Right lobe of liver (tissue), 6 donors: ENCODE measurements at regions not wholly inside any gene's neighbourhood (a gene's known extent, or its start where the extent isn't known, plus 50 kb on each side); places are given as distances from the start of the nearest gene placed in this dataset.
A peak's percentile ranks its signal among the peaks of the same experiment; 100 is the strongest.
"Not testable (repeated sequence)": the region's sequence is repeated elsewhere in the genome, so short reads cannot be mapped to it uniquely, and the experiment has no call there.

ENCODE experiments used
- ATAC-seq, 4 donors: fragments of 200-7000 bp; cut with Tn5 transposase; one replicate each; pipeline ENCODE4 v1.9.1; 2020; ENCODE audit warnings: mild to moderate bottlenecking in 4 of 4, moderate library complexity in 4 of 4
- DNase-seq, 3 donors: peaks; one replicate each; pipeline ENCODE4 v3.0.0-alpha.2; 2020
- H3K27ac ChIP-seq, 3 donors: fragments of 200-600 bp; one replicate each; pipeline ENCODE4 v1.8.0; 2022
- H3K27me3 ChIP-seq, 2 donors: fragments of 200-600 bp; one replicate each; pipeline ENCODE4 v1.8.0; 2022
- H3K36me3 ChIP-seq, 4 donors: fragments of 200-600 bp; sonication (generic) in 1 of 4; one replicate each; pipeline versions ENCODE4 v1.5.1 to v1.8.0; 2017 to 2022; ENCODE audit warnings: control low read depth in 1 of 4
- H3K4me1 ChIP-seq, 4 donors: fragments of 200-600 bp; sonication (generic) in 1 of 4; one replicate each; pipeline versions ENCODE4 v1.5.1 to v1.8.0; 2017 to 2022; ENCODE audit warnings: control low read depth in 1 of 4
- H3K4me3 ChIP-seq, 3 donors: fragments of 200-600 bp; one replicate each; pipeline ENCODE4 v1.8.0; 2022
- H3K9me3 ChIP-seq, 4 donors: fragments of 200-600 bp; sonication (generic) in 1 of 4; one replicate each; pipeline versions ENCODE4 v1.5.1 to v1.8.0; 2017 to 2022; ENCODE audit warnings: control low read depth in 1 of 4
- POLR2A ChIP-seq: fragments of 450-650 bp; IDR thresholded peaks from one replicate; pipeline ENCODE4 v1.6.1; 2017; ENCODE audit warnings: antibody characterized with exemption, mild to moderate bottlenecking
- WGBS: methylation state at CpG from one replicate; pipeline ENCODE4 v1.1.6; 2018; ENCODE audit warnings: low coverage, low lambda C conversion rate; ENCODE audit not compliant: insufficient coverage; ENCODE audit errors: missing lambda C conversion rate; 5-methylcytosine and 5-hydroxymethylcytosine counted together
- intact Hi-C, 2 donors: fragments of 100-400 bp; cut with DNase I; formaldehyde crosslinking; loops; one replicate each; pipeline versions ENCODE4 v1.11.2 to v1.14.1; 2022
- TF ChIP-seq, protein P1 (sequence below), 4 donors: fragments of 200-600 bp in 3 of 4; fragments of 450-650 bp in 1 of 4; IDR thresholded peaks; one replicate each; pipeline versions ENCODE4 v1.5.1 to v1.8.0; 2016 to 2022; ENCODE audit warnings: antibody characterized with exemption in 4 of 4, mild to moderate bottlenecking in 2 of 4
- donor health status: DM: no; HTN: yes; CAD: no.
- donor health status: DM: no; HTN: no; CAD: no.
- donor health status: DM: no; HTN: no; CAD: no.
- donor health status: DM: no; HTN: yes; CAD: no.
- donor health status: DM: no; HTN: yes; CAD: no.

DNA sequence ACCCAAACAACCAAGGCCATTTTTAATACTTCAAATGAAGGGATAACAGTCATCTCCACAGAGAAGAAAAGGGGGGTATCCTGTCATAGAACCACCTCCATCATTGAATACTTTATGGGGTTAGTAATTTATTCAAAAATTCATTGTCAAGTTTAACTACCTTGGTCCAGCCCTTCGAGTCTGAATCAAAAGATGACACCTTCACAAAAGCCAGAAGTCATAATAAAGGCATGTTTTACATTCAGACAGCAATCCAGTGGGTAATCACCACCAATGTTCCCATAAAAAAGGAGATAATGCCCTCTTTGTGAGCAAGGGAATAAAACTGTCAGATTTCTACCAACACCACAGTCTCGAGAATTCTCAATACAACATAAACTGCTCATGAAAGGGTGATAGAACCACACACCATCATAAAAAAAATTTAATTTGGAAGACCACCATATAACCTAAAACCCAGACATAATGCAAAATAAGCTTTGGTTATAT lies 145.6 kb upstream of the ZBTB20 start:
- no peak overlapping the region for H3K4me3 ChIP-seq
- H3K36me3 ChIP-seq = no peaks in the 10 kb centered on the region
- ATAC-seq = no peak
- DNase-seq = no peak
- no peaks in the 10 kb centered on the region for H3K27me3 ChIP-seq
- intact Hi-C loops = no loop called here
- 58% methylated on average over 2 of the region's 2 CpGs for WGBS
- TF ChIP-seq, protein P1, sequence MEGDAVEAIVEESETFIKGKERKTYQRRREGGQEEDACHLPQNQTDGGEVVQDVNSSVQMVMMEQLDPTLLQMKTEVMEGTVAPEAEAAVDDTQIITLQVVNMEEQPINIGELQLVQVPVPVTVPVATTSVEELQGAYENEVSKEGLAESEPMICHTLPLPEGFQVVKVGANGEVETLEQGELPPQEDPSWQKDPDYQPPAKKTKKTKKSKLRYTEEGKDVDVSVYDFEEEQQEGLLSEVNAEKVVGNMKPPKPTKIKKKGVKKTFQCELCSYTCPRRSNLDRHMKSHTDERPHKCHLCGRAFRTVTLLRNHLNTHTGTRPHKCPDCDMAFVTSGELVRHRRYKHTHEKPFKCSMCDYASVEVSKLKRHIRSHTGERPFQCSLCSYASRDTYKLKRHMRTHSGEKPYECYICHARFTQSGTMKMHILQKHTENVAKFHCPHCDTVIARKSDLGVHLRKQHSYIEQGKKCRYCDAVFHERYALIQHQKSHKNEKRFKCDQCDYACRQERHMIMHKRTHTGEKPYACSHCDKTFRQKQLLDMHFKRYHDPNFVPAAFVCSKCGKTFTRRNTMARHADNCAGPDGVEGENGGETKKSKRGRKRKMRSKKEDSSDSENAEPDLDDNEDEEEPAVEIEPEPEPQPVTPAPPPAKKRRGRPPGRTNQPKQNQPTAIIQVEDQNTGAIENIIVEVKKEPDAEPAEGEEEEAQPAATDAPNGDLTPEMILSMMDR (IDR thresholded peaks at IDR 0.05) = no peak
- no peak for TF ChIP-seq POLR2A
- no peak overlapping the region for H3K27ac ChIP-seq
- no peaks in the 10 kb centered on the region for H3K4me1 ChIP-seq
- no peaks in the 10 kb centered on the region for H3K9me3 ChIP-seq

DNA sequence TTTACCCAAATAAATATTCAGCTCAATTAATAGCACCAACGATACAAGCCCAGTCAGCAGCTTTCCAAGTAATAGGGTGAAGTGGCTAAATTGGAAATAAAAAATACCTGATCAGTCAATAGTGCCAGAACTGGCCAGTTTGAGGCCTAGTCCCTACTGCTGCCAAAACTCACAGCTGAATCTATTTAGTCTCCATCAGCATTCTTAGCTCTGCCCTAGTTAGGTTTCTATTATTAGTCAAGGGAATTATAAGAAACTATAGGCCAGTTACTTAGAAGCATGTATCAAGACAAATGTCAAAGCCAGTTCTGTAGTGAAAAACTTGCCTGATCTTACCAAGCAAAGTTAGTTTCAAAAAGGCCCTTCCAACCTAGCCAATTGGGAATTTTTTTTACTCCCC lies 146.2 kb upstream of the ZBTB20 start:
- WGBS = 57% methylated on average over 1 of the region's 1 CpG
- no peak for TF ChIP-seq POLR2A
- TF ChIP-seq, protein P1 (IDR thresholded peaks at IDR 0.05) = no peak
- ATAC-seq (no peak), DNase-seq (no peak)
- no peak overlapping the region for H3K27ac ChIP-seq
- no peak overlapping the region for H3K4me3 ChIP-seq
- intact Hi-C loops = no loop called here
- H3K36me3 ChIP-seq = no peaks in the 10 kb centered on the region
- H3K9me3 ChIP-seq = no peaks in the 10 kb centered on the region
- H3K4me1 ChIP-seq = no peaks in the 10 kb centered on the region
- H3K27me3 ChIP-seq = no peaks in the 10 kb centered on the region

DNA sequence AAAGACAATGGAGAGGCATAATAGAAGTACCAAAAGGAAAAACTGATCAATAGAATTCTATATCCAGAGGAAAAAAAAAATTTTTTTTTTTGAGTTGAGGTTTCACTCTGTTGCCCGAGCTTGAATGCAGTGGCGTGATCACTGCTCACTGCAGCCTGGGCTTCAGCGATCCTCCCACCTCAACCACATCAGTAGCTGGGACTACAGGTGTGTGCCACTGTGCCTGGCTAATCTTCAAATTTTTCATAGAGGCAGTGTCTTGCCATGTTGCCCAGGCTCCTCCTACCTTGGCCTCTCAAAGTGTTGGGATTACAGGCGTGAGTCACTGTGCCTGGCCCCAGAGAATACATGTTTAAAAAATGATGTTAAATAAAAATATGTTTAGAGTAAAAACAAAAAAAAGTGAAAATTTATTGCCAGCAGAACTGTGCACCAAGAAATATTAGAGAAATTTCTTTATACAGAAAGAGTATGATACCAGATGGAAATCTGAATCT lies 154.3 kb upstream of the ZBTB20 start:
- DNase-seq (no peak), ATAC-seq (no peak)
- Histone ChIP-seq H3K36me3 (no peaks in the 10 kb centered on the region), H3K9me3 (no peaks in the 10 kb centered on the region), H3K27me3 (no peaks in the 10 kb centered on the region), H3K4me3 (no peak overlapping the region), H3K27ac (no peak overlapping the region), H3K4me1 (no peaks in the 10 kb centered on the region)
- intact Hi-C loops = no loop called here
- no peak for TF ChIP-seq POLR2A
- TF ChIP-seq, protein P1 (IDR thresholded peaks at IDR 0.05) = no peak
- 54% methylated on average over 2 of the region's 4 CpGs for WGBS

DNA sequence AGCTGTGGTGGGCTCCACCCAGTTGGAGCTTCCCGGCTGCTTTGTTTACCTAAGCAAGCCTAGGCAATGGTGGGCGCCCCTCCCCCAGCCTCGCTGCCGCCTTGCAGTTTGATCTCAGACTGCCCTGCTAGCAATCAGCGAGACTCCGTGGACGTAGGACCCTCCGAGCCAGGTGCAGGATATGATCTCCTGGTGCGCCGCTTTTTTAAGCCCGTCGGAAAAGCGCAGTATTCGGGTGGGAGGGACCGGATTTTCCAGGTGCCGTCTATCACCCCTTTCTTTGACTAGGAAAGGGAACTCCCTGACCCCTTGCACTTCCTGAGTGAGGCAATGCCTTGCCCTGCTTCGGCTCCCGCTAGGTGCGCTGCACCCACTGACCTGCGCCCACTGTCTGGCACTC lies 170.9 kb upstream of the ZBTB20 start:
- DNase-seq, intact Hi-C loops, H3K27me3 ChIP-seq, H3K4me1 ChIP-seq, H3K36me3 ChIP-seq, H3K4me3 ChIP-seq, ATAC-seq, H3K9me3 ChIP-seq, H3K27ac ChIP-seq: not testable (repeated sequence)
- WGBS = 84% methylated on average over 7 of the region's 20 CpGs

DNA sequence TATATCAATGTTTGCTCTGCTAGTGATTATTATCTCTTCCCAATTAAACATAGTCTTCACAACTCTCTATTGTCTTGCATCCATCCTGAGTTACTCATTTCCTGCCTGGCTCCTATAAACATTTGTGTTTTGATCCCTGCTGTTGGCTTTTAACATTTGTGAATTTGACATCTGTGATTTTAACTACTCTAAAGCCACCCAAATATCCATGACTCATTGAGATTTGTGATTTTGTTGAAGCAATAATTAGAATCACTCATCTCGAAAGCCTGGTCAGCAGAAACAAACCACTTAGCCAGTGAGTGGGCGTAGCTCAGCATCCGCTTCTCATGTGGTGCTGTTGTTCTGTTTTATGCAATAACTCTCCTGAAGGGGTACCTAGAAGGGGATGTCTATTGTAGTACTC lies 174.3 kb upstream of the ZBTB20 start:
- ATAC-seq (peak in 1 of 4 donors; percentile 18), DNase-seq (no peak)
- H3K4me1 ChIP-seq = no peaks in the 10 kb centered on the region
- no peaks in the 10 kb centered on the region for H3K9me3 ChIP-seq
- no peaks in the 10 kb centered on the region for H3K27me3 ChIP-seq
- no peaks in the 10 kb centered on the region for H3K36me3 ChIP-seq
- intact Hi-C loops = no loop called here
- no peak for TF ChIP-seq POLR2A
- TF ChIP-seq, protein P1 (IDR thresholded peaks at IDR 0.05) = no peak
- H3K4me3 ChIP-seq = no peak overlapping the region
- H3K27ac ChIP-seq = no peak overlapping the region
- WGBS = 44% methylated on average over 3 of the region's 3 CpGs
